Activated naive CD4-positive, alpha-beta T cell treated with anti-CD3 and anti-CD28 coated beads for 36 hours (primary cell): ENCODE measurements at regions not wholly inside any gene's neighbourhood (a gene's known extent, or its start where the extent isn't known, plus 50 kb on each side); places are given as distances from the start of the nearest gene placed in this dataset.

Experiments
- CTCF ChIA-PET: fragments of 350-600 bp; sonication (Branson Sonifier 250); formaldehyde crosslinking; loops from one replicate; lab custom pipeline; 2021; ENCODE audit warnings: antibody characterized with exemption; lab: Charles Lee
- DNase-seq: peaks from one replicate; pipeline ENCODE4 v3.0.0-alpha.2; 2020
- H3K27ac Mint-ChIP-seq: one replicate; pipeline ENCODE4 v1.8.0; 2021; ENCODE audit warnings: mild to moderate bottlenecking, mixed read lengths
- H3K27me3 Mint-ChIP-seq: one replicate; pipeline ENCODE4 v1.8.0; 2021; ENCODE audit warnings: low read depth, mixed read lengths
- H3K36me3 Mint-ChIP-seq: one replicate; pipeline ENCODE4 v1.8.0; 2021; ENCODE audit warnings: low read depth, mixed read lengths
- H3K4me1 Mint-ChIP-seq: one replicate; pipeline ENCODE4 v1.8.0; 2021; ENCODE audit warnings: low read depth, mixed read lengths
- H3K4me3 Mint-ChIP-seq: one replicate; pipeline ENCODE4 v1.8.0; 2021; ENCODE audit warnings: mild to moderate bottlenecking, moderate library complexity, mixed read lengths
- H3K9me3 Mint-ChIP-seq: one replicate; pipeline ENCODE4 v1.8.0; 2021; ENCODE audit warnings: mixed read lengths
- intact Hi-C: fragments of 100-400 bp; cut with micrococcal nuclease; formaldehyde crosslinking; loops from one replicate; pipeline ENCODE4 v1.15.1; 2023

DNA sequence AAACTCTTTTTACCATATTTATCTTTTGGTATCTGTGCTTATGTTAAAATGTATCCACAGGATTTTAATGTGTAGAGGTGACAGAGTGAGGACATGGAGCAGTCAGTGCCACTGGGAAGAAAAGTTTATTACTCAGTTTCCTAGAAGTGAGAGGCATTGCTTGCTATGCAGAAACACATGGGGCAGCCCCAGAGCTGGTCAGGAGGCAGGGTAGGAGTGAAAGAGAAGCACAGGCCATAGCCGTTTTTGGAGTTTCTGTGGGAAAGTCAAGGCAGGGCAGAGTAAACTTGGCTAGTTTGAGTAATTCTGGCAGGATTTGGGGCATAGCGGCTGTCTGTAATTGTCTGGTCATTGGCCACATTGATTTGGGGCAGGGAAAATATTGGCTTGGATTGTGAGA lies 370.9 kb downstream of the FGF9 start:
- CTCF ChIA-PET = no interaction called here
- peak overlapping the region; percentile 64 for H3K4me3 Mint-ChIP-seq
- peaks cover 8% of the 10 kb centered on the region for H3K4me1 Mint-ChIP-seq
- DNase-seq = no peak
- peak overlapping the region; percentile 48 for H3K27ac Mint-ChIP-seq
- H3K9me3 Mint-ChIP-seq = peaks cover 10% of the 10 kb centered on the region
- H3K27me3 Mint-ChIP-seq = peaks cover 2% of the 10 kb centered on the region
- no peaks in the 10 kb centered on the region for H3K36me3 Mint-ChIP-seq
- intact Hi-C loops = no loop called here

DNA sequence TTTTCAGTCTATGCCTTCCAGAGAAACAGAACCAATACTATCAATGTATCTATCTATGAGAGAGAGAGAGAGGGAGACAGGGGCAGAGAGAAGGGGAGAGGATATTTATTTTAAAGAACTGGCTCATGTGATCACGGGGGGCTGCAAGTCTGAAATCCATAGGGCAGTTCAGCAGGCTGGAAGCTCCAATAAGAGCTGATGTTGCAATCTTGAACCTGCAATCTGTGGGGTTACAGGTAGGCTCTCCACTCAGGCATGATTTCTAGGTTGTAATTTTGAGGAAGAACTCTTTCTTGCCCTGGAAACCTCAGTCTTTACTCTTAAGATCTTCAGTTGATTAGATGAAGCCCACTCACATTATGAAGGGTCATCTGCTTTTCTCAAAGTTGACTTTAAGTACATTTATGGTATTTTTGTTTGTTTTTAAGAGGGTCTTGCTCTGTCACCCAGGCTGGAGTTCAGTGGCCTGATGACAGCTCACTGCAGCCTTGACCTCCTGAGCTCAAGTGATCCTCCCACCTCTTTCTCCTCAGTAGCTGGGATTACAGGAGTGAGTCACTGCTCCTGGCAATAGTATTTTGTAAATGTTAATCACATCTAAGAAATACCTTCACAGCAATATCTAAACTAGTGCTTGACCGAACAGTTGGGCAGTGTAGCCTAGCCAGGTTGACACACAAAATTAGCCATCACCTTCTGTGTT lies 376.4 kb downstream of the FGF9 start:
- Mint-ChIP-seq H3K27me3 (peaks cover 2% of the 10 kb centered on the region), H3K9me3 (no peaks in the 10 kb centered on the region), H3K27ac (no peak overlapping the region), H3K4me1 (peaks cover 9% of the 10 kb centered on the region), H3K4me3 (no peak overlapping the region), H3K36me3 (no peaks in the 10 kb centered on the region)
- CTCF ChIA-PET = no interaction called here
- DNase-seq = no peak
- intact Hi-C loops = no loop called here

DNA sequence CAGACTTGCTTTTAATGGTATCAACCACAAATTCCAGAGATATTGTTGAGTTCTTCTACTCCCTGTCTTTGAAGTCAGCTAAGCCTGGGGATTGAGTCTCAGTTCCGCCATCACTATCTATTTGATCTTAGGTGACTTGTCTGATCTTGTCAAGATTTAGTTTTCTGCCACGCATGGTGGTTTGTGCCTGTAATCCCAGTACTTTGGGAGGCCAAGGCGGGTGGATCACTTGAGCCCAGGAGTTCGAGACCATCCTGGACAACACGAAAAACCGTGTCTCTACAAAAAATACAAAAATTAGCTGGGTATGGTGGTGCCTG lies 376.9 kb downstream of the FGF9 start:
- intact Hi-C loops = no loop called here
- no peak for DNase-seq
- peaks cover 9% of the 10 kb centered on the region for H3K4me1 Mint-ChIP-seq
- no peaks in the 10 kb centered on the region for H3K36me3 Mint-ChIP-seq
- CTCF ChIA-PET = no interaction called here
- no peak overlapping the region for H3K4me3 Mint-ChIP-seq
- H3K27ac Mint-ChIP-seq = no peak overlapping the region
- H3K9me3 Mint-ChIP-seq = no peaks in the 10 kb centered on the region
- peaks cover 2% of the 10 kb centered on the region for H3K27me3 Mint-ChIP-seq

GRCh38 chr13:22049384-22049783 lies 378.5 kb downstream of the FGF9 start:
- peaks cover 2% of the 10 kb centered on the region for H3K27me3 Mint-ChIP-seq
- H3K9me3 Mint-ChIP-seq = no peaks in the 10 kb centered on the region

DNA sequence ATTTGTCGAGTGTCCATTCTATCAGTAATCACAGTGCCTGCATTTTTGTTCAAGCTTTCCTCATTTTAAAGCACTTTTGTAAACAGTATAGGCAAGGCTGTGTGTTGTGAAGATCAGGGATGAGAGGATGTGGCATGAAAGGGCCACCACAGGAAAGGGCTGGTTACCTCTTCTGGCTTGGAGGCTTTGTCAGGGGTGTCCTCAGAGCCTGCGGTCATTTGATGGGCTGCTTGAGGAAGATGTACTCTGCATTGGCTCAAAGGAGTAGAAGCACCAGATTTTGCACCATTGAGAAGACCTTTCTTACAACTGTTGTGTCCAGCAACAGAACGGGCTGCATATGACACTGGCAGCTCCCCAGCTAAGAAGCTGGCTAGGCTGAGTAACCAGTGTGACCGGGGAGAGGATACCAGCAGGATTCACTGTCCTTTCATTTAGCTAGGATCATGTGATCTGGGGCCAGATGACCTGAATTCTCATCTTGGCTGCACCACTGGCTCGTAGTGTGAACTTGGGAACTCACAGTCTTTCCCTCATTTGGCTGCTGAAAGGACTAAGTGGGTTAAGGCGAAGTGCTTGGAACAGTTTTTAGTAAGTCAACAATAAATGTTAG lies 380.2 kb downstream of the FGF9 start:
- peaks cover 1% of the 10 kb centered on the region for H3K9me3 Mint-ChIP-seq
- no peak overlapping the region for H3K4me3 Mint-ChIP-seq
- no peaks in the 10 kb centered on the region for H3K36me3 Mint-ChIP-seq
- H3K27ac Mint-ChIP-seq = no peak overlapping the region
- no peaks in the 10 kb centered on the region for H3K27me3 Mint-ChIP-seq
- intact Hi-C loops = no loop called here
- DNase-seq = no peak
- H3K4me1 Mint-ChIP-seq = peaks cover 10% of the 10 kb centered on the region
- CTCF ChIA-PET = no interaction called here

More at GRCh38 chr13:22049384-22049783, 378.5 kb downstream of the FGF9 start:
- DNase-seq = no peak
- intact Hi-C loops = no loop called here
- no peak overlapping the region for H3K27ac Mint-ChIP-seq
- no peaks in the 10 kb centered on the region for H3K36me3 Mint-ChIP-seq
- H3K4me1 Mint-ChIP-seq = peaks cover 3% of the 10 kb centered on the region
- CTCF ChIA-PET = interaction anchor here (0.6 kb wide), 1 partner anchor 23 kb away, joined by 3 read pairs; no protein-coding TSS in a partner anchor
- H3K4me3 Mint-ChIP-seq = no peak overlapping the region

GRCh38 chr13:22053053-22053452 lies 382.2 kb downstream of the FGF9 start:
- Mint-ChIP-seq H3K27ac (no peak overlapping the region), H3K27me3 (no peaks in the 10 kb centered on the region), H3K4me3 (no peak overlapping the region), H3K9me3 (peaks cover 1% of the 10 kb centered on the region), H3K4me1 (peaks cover 10% of the 10 kb centered on the region), H3K36me3 (no peaks in the 10 kb centered on the region)
- intact Hi-C loops = no loop called here
- CTCF ChIA-PET = no interaction called here
- no peak for DNase-seq

DNA sequence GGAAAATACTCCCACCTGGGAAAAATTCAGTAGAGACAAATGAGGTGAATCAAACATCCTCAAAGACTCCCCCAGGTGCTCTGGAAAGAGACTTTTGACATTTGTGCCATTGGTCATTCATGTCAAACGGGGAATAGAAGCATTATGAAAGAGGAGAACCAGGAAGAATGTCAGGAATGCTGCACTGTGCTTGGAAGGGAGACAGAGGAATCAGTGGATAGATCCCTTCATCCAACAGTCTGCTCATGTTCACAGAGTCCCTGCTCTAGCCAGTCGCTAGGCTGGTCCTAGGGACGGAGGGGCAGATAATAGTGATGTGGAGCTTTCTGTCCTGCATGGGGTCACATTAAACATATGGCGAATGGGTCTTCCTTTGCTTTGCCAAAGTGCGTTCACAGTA lies 384.4 kb downstream of the FGF9 start:
- peaks cover 20% of the 10 kb centered on the region for H3K4me1 Mint-ChIP-seq
- no peak overlapping the region for H3K27ac Mint-ChIP-seq
- no peaks in the 10 kb centered on the region for H3K36me3 Mint-ChIP-seq
- no peak for DNase-seq
- intact Hi-C loops = no loop called here
- H3K9me3 Mint-ChIP-seq = peaks cover 1% of the 10 kb centered on the region
- no peaks in the 10 kb centered on the region for H3K27me3 Mint-ChIP-seq
- H3K4me3 Mint-ChIP-seq = no peak overlapping the region
- CTCF ChIA-PET = interaction anchor here (1.0 kb wide), 1 partner anchor 11 kb away, joined by 5 read pairs; no protein-coding TSS in a partner anchor

DNA sequence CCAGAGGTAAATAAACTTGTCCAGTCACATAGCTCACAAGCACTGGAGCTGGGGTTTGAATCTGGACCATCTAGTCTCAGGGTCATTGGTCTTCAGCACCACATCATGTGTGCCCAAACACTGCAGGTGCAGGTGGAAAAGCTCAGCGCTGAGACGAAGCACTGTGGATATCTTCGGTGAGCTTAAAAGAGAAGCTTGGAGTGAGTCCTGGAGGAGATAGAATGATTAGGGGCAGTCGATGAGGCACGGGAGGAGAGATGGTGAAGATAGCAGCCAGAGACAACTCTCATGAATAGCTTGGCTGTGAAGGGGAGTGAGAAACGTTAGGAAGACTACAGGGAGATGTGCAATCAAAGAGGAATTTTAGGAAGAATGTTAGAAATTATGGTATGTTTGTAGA lies 389.3 kb downstream of the FGF9 start:
- Mint-ChIP-seq H3K27ac (peak overlapping the region; percentile 2), H3K9me3 (peaks cover 1% of the 10 kb centered on the region), H3K27me3 (no peaks in the 10 kb centered on the region), H3K4me1 (peaks cover 54% of the 10 kb centered on the region), H3K36me3 (no peaks in the 10 kb centered on the region), H3K4me3 (no peak overlapping the region)
- CTCF ChIA-PET = interaction anchor here (1.0 to 1.6 kb wide), 2 partner anchors 28 to 456 kb away, joined by 3 read pairs; partner anchors contain the start of gene MICU2
- DNase-seq = no peak
- intact Hi-C loops = loop anchor here (2.0 kb wide), 1 partner anchor 385 kb away; no protein-coding TSS in a partner anchor

GRCh38 chr13:22061371-22061805 lies 390.5 kb downstream of the FGF9 start:
- intact Hi-C loops = loop anchor here (1.0 to 2.0 kb wide), 4 partner anchors 212 to 423 kb away; no protein-coding TSS in a partner anchor
- Mint-ChIP-seq H3K36me3 (peaks cover 2% of the 10 kb centered on the region), H3K4me3 (peak overlapping the region; percentile 51), H3K9me3 (no peaks in the 10 kb centered on the region), H3K27ac (peak overlapping the region; percentile 87), H3K4me1 (peaks cover 61% of the 10 kb centered on the region), H3K27me3 (no peaks in the 10 kb centered on the region)
- CTCF ChIA-PET = interaction anchor here (0.5 kb wide), 1 partner anchor 195 kb away, joined by 4 read pairs; no protein-coding TSS in a partner anchor
- peak; percentile 64 for DNase-seq

GRCh38 chr13:22061806-22062391 lies 391.0 kb downstream of the FGF9 start:
- CTCF ChIA-PET = interaction anchor here (0.5 kb wide), 1 partner anchor 195 kb away, joined by 4 read pairs; no protein-coding TSS in a partner anchor
- intact Hi-C loops = loop anchor here (1.0 to 2.0 kb wide), 6 partner anchors 52 to 424 kb away; no protein-coding TSS in a partner anchor
- no peak for DNase-seq
- Mint-ChIP-seq H3K9me3 (no peaks in the 10 kb centered on the region), H3K27me3 (no peaks in the 10 kb centered on the region), H3K4me1 (peaks cover 63% of the 10 kb centered on the region), H3K27ac (peak overlapping the region; percentile 87), H3K4me3 (peak overlapping the region; percentile 51), H3K36me3 (peaks cover 2% of the 10 kb centered on the region)

- H3K36me3 Mint-ChIP-seq = peaks cover 2% of the 10 kb centered on the region
- H3K27me3 Mint-ChIP-seq = no peaks in the 10 kb centered on the region
- H3K4me3 Mint-ChIP-seq = no peak overlapping the region
- CTCF ChIA-PET = no interaction called here
- H3K27ac Mint-ChIP-seq = peak overlapping the region; percentile 87
- no peaks in the 10 kb centered on the region for H3K9me3 Mint-ChIP-seq
- H3K4me1 Mint-ChIP-seq = peaks cover 65% of the 10 kb centered on the region
- intact Hi-C loops = loop anchor here (1.0 to 2.0 kb wide), 2 partner anchors 52 to 100 kb away; no protein-coding TSS in a partner anchor
- DNase-seq = no peak
Observed at GRCh38 chr13:22062478-22063205, 391.8 kb downstream of the FGF9 start.
